Stimulated activated CD8-positive, alpha-beta memory T cell treated with anti-CD3 and anti-CD28 coated beads, Interleukin-4, amount 100 ng/mL, for 1 hour (primary cell): ENCODE measurements at regions not wholly inside any gene's neighbourhood (a gene's known extent, or its start where the extent isn't known, plus 50 kb on each side); places are given as distances from the start of the nearest gene placed in this dataset.
"Not testable (repeated sequence)": the region's sequence is repeated elsewhere in the genome, so short reads cannot be mapped to it uniquely, and the experiment has no call there.

Experiments
- DNase-seq, 2 donors: peaks; one replicate each; pipeline ENCODE4 v3.0.0-alpha.2; 2020; ENCODE audit warnings: low read depth in 2 of 2, low spot score in 1 of 2

DNA sequence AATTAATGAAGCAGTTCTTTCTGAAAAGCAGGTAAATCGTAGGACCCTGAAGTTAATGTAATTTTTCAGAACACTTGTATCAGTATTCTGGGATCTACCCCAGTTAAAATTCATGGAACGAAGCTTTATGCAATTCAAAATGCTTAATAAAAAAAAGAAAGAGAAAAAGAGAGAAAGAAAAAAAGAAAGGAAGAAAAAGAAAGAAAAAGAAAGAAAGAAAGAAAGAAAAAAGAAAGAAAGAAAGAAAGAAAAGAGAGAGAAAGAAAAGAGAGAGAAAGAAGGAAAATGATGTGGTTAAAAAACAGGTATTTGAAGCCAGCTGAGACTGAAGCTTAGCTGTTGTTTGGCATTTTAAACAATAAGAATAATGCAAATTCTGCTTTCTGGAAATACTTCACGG is 427.4 kb upstream of the AKR1E2 start:
- DNase-seq: no peak

- DNase-seq: no peak
Measured at GRCh38 chr10:4397337-4397736, 428.7 kb upstream of the AKR1E2 start.

DNA sequence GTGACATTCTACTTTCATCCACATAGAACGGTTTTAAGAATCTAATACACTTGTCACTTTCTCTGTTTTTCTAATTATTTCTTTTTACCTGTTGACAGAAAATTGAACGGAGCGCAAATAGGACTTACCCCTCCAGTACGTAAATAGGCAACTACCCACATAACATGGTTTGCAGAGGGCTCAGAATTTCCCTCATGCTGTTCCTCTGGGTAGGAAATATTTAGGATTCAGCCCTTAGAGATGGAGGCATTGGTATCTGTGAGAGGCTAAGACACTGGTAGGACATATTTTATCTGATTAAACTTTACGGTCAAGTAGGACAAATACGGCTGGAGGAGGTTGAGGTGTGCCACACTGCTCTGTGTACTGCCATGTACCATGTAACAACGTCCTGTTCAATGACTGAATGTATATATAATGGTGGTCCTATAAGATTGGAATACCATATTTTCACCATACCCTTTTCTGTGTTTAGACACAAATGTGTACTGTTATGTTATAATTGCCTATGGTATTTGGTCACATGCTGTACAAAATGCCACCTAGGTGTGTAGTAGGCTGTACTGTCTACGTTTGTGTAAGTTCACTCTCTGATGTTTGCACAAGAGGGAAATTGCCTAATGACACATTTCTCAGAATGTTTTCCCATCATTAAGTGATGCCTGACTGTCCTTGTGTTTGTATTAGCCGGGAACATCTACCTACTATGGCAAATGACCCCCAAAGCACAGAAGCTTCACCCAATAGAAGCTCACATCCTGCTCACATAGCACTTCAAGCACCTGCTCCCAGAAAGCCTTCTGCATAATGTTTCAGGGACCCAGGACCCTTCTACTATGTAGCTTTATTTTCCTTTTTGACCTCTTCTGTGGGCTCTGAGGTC is 429.4 kb upstream of the AKR1E2 start:
- DNase-seq: no peak

DNA sequence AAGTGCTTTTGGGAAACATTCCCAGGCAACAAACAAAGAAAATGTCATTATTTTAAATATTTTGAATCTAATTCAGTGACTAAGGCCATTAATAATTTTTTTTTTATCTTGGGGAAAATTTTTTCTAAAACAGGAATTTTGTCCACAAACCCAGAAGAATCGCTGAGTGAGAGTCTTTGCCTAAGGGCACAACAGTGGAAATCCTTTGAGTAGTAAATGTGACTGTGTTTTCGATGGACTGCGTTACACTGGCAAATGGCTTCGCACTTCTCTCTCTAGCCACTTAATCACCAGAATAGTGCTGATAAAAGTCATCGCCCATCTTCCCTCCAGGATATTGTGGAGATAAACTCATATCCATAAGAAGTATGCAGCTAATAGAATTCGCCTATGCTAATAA is 430.3 kb upstream of the AKR1E2 start:
- DNase-seq: no peak

DNA sequence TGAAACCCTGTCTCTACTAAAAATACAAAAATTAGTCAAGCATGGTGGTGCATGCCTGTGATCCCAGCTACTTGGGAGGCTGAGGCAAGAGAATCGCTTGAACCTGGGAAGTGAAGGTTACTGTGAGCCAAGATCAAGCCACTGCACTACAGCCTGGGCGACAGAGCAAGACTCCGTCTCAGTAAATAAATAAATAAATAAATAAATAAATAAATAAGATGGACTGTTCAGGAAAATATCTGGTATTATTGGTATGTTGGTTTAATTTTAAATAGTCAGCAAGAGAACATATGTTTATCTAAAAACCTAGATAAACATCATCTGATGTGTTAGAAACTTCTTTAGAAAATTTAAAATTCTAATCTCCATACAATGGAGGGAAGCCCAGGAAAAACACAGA is 431.6 kb upstream of the AKR1E2 start:
- not testable (repeated sequence) for DNase-seq

- DNase-seq: no peak
Measured at GRCh38 chr10:4391683-4392082, 434.3 kb upstream of the AKR1E2 start.

DNA sequence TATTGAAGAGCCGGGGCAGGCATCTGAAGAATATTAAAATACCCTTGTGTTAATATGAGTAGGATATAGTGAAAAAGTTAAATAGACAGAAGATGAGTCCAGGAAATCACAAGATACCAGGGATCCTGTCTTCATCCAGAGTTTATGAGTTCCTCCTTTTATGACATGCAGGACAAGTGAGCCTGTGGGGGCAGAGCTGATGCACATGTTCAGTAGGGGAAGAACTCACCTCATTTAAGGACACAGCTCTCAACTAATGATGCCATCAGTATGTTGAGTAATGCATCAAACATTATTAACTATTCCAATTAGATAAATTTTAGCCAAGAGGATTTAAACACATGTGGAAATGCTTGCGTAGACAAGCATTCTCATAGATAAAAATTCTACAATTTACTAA is 435.8 kb upstream of the AKR1E2 start:
- no peak for DNase-seq

DNA sequence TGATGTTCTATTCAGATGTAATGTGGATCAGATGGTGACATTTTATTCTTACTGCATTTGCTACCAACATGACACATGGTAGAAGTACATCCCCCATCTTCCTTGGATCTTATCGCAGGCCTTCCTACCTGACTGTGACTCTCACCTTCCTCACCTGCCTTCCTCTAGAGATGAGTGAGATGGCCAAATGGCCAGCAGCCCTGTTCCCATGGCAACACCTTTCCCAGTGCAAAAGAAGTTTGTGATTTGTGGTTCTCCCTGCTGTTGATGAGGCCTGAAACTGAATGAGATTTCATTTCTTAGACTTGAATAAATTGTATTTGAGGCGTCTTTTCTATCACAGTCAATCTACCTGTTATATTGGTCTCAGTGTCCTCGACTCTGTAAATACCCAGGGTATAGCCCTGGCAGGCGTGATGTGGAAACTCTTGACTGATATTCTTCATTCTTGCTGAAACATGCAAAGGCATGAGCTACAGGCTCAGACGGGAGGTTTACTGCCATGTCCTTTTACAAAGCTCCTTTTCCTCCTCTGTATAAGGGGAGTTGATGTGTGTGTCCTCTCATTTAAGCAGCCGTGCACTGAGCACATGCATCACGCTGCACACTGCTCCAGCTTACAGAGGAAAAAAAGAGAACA is 440.7 kb upstream of the AKR1E2 start:
- DNase-seq: no peak

DNA sequence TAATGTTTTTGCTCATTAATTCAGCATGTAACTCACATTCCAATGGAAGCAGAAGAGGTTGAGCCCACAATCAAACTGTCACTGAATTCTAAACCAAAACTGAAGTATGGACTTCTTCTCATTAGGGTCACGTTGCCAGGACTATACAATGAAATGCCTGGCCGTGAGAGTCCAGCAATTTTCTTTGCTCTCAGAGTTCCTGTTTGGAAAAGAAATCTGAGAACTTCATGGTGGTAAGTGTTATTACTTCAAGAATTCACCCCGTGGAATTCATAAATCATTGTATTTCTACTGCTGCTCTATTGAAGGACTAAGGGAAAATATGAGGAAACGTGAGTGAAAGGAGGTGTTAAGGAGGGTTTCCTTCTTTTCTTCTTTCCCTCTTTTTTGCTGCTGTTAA is 441.8 kb upstream of the AKR1E2 start:
- no peak for DNase-seq

DNA sequence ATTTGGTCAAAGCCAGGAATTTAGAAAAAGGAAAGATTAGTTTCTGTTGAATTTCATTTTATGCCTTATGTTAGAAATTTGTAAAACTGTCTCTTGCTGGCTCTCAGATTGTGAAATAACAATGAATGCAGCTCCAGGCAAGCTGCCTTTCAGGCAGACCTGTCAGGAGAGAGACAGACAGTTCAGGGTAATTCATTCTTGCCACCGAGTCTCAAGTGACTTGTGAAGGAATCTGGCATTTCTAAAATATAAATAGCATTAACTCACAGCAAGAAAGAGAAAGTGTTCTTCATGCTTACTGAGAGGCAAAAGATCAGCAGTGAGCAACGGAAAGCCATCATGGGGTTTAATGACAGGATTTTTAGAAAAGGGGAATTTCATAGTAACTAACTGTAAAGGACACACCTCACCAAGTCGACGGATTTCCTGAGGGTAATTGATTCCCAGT is 442.3 kb upstream of the AKR1E2 start:
- DNase-seq: no peak

DNA sequence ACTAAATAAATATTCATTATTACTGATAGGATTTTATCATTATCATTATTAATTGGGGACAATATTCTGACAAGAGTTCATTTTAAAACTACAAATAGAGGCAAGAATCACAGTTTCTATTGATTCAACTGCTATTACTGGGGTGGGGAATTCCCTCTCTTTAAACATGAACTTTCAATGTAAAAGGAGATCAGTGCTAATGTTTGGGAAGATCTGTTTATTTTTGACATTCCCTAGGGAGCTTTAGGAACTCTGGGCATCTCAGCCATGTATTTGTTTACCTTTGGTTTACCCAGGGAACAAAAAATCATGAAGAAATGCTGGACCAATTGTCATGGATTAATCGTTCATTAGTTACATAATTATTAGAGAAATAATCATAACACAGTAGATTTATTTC is 443.2 kb upstream of the AKR1E2 start:
- DNase-seq: no peak

- no peak for DNase-seq
Measured at GRCh38 chr10:4373612-4374011, 452.4 kb upstream of the AKR1E2 start.

GRCh38 chr10:4373098-4373497 is 452.9 kb upstream of the AKR1E2 start:
- DNase-seq: no peak

DNA sequence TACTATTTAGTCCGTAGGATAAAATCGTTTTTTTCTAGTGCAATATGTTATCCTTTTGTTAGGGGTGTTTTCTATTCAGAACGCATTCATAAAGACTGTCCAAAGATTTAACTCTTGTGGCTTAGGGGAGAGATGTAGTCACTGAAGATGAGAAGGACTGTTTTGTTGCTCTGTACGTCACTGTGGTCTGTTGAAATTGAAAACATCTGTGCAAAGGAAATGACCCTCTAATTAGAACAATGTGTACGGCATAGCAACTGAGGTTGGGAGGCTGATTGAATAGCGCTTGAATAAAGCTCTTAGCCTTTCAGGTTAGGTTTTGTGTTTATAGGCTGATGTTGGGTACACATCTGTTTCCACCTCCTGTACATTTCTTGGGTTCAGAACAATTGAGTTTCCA is 453.4 kb upstream of the AKR1E2 start:
- DNase-seq: no peak

DNA sequence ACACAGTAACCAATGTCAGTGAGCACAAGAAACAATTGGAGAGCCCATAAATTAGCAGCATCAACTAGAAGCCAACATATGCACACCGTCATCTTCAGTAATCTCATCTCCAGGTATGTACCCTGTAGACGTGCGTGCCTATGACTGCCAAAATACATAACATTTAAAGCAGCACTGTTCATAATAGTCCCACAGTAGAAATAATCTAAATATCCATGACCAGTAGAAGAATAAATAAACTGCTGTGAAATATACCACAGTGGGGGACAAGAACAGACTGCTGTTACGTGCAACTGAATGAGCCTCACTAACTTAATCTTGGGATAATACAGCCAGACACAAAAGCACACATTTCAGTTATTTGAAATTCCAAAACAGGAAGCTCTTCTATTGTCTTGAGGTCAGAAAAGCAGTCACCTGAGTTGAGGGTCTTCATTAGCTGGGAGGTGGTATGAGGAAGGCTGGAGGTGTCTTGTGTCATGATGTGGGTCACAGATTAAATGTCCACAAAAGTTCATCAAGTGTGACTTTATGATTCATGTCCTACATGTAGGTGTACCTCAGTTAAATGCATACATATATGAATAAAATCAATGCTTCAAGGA is 454.2 kb upstream of the AKR1E2 start:
- no peak for DNase-seq

- no peak for DNase-seq
Measured at GRCh38 chr10:4370376-4370775, 455.6 kb upstream of the AKR1E2 start.

DNA sequence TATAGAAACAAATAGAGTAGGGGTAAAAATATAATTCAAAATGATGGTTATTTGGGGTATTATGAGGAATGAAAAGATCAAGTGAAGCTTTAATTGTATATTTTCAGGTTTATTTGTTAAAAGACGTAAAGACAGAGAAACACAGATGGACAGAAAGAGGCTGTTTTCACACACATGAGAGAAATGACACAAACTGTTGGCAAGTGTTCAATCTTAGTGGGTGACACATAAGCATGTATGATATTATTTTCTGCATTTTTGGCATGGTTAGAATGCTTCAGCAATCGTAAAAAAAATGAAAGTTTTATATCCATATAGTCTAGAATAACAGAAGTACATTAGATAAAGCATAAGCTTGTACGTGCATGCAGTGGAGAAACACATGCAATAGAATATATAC is 464.4 kb upstream of the AKR1E2 start:
- no peak for DNase-seq

GRCh38 chr10:4359003-4359402 is 467.0 kb upstream of the AKR1E2 start:
- DNase-seq: no peak

DNA sequence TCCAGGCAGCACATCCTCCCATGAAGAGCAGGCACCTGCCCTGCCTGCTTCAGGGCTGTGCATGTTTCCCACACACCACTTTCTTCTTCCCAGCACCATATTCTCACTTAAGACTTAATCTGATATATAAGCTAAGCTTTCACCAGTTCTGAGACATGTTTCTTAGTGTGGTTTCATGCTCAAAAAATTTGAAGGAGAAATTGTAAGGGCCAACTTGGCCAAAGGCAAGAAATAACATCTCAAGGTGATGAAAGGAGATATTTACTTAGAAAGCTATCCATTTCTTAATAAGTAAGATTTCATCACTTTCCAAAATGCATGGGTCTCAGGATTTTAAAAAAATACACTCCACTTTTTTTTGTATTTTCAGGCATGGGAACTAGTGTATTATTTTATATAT is 468.1 kb upstream of the AKR1E2 start:
- DNase-seq: no peak

GRCh38 chr10:4355350-4355749 is 470.7 kb upstream of the AKR1E2 start:
- DNase-seq: no peak

- DNase-seq: no peak
Measured at GRCh38 chr10:4354382-4354812, 471.6 kb upstream of the AKR1E2 start.

DNA sequence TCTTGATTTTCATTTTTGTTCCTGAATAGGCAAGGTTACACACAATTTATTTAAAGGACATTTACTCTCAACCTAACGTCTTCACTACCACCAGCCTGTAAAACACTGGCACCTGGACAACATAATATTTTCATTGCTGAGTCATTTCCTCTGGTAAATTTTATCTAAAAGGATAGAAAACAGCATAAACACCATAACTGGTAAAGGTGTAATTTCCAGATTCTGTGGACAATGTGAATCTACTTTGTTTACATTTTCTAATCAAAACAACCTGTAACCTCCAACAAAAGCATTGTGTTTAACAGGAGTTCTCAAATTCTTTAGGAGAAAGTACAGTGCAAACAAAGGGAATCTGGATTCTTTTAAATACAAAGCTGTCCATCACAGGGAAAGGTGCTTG is 472.0 kb upstream of the AKR1E2 start:
- DNase-seq: no peak
